PC-3 (cell line): ENCODE measurements at regions not wholly inside any gene's neighbourhood (a gene's known extent, or its start where the extent isn't known, plus 50 kb on each side); places are given as distances from the start of the nearest gene placed in this dataset.

Experiments used
- ATAC-seq: fragments of 200-7000 bp; cut with Tn5 transposase; 2 replicates; pipeline ENCODE4 v1.9.1; 2020; ENCODE audit warnings: mild to moderate bottlenecking, moderate library complexity
- BruUV-seq: library from RNA; stranded (reverse); fragments of 400-500 nt; replicated peaks from 2 replicates; lab custom pipeline; 2021; lab: Mats Ljungman, UMichigan
- CTCF ChIA-PET: fragments of 300-600 bp; sonication (Branson Sonifier 250); formaldehyde crosslinking; loops from one replicate; lab custom pipeline; 2022; ENCODE audit warnings: antibody characterized with exemption; lab: Charles Lee
- POLR2A ChIA-PET: fragments of 300-600 bp; sonication (Branson Sonifier 250); formaldehyde crosslinking; loops from one replicate; lab custom pipeline; 2022; ENCODE audit warnings: antibody characterized with exemption; ENCODE audit not compliant: unreplicated experiment; lab: Charles Lee
- DNase-seq: peaks from one replicate; pipeline ENCODE4 v3.0.0-alpha.2; 2015
- H2AFZ ChIP-seq: fragments of 300-600 bp; sonication (generic); 2 replicates; pipeline ENCODE4 v1.6.0; 2016; ENCODE audit warnings: antibody characterized with exemption, low read length
- H3F3A ChIP-seq: fragments of 300-600 bp; sonication (generic); one replicate; pipeline ENCODE4 v1.6.0; 2017; ENCODE audit warnings: antibody characterized with exemption, low read length, control low read depth, mild to moderate bottlenecking; ENCODE audit not compliant: unreplicated experiment
- H3K27ac ChIP-seq: fragments of 300-600 bp; sonication (generic); 2 replicates; pipeline ENCODE4 v1.5.1; 2016; ENCODE audit warnings: mild to moderate bottlenecking, low read length
- H3K27me3 ChIP-seq: fragments of 300-600 bp; sonication (generic); 2 replicates; pipeline ENCODE4 v1.6.1; 2016; ENCODE audit warnings: low read length, mixed read lengths
- H3K36me3 ChIP-seq: fragments of 300-600 bp; sonication (generic); 2 replicates; pipeline ENCODE4 v1.6.1; 2016; ENCODE audit warnings: low read depth, mixed run types, low read length, mixed read lengths
- H3K4me1 ChIP-seq: fragments of 300-600 bp; sonication (generic); 2 replicates; pipeline ENCODE4 v1.5.1; 2016; ENCODE audit warnings: low read length; ENCODE audit not compliant: insufficient read depth
- H3K4me2 ChIP-seq: fragments of 300-600 bp; sonication (generic); 2 replicates; pipeline ENCODE4 v1.6.0; 2016; ENCODE audit warnings: low read length
- H3K4me3 ChIP-seq: fragments of 300-600 bp; sonication (generic); 2 replicates; pipeline ENCODE4 v1.5.1; 2016; ENCODE audit warnings: mild to moderate bottlenecking, low read length, mixed read lengths
- H3K79me2 ChIP-seq: fragments of 300-600 bp; sonication (generic); 2 replicates; pipeline ENCODE4 v1.6.1; 2017; ENCODE audit warnings: low read length, mixed read lengths
- H3K9ac ChIP-seq: fragments of 300-600 bp; sonication (generic); 2 replicates; pipeline ENCODE4 v1.6.0; 2016; ENCODE audit warnings: mild to moderate bottlenecking, low read length
- H3K9me2 ChIP-seq: fragments of 300-600 bp; sonication (generic); replicated peaks from 2 replicates; pipeline ENCODE4 v1.6.1; 2016; ENCODE audit warnings: mixed run types, low read length, mixed read lengths
- H3K9me3 ChIP-seq: fragments of 300-600 bp; sonication (generic); 2 replicates; pipeline ENCODE4 v1.6.1; 2016; ENCODE audit warnings: low read length, mixed read lengths
- H4K20me1 ChIP-seq: fragments of 300-600 bp; sonication (generic); 2 replicates; pipeline ENCODE4 v1.6.1; 2016; ENCODE audit warnings: low read length, mixed read lengths
- EZH2 ChIP-seq: fragments of 300-600 bp; sonication (generic); IDR thresholded peaks from one replicate; pipeline ENCODE4 v1.6.1; 2017; ENCODE audit warnings: antibody characterized with exemption, mild to moderate bottlenecking, low read length; ENCODE audit not compliant: unreplicated experiment
- EZH2phosphoT487 ChIP-seq: fragments of 300-600 bp; sonication (generic); IDR thresholded peaks from 2 replicates; pipeline ENCODE4 v1.6.1; 2018; ENCODE audit warnings: mild to moderate bottlenecking, antibody characterized with exemption, low read length, borderline replicate concordance
- intact Hi-C: fragments of 100-400 bp; cut with micrococcal nuclease; formaldehyde crosslinking; loops from 2 replicates; pipeline ENCODE4 v1.9.0; 2023
- TF ChIP-seq, protein P1 (sequence below): fragments of 300-600 bp; sonication (generic); conservative IDR thresholded peaks from 2 replicates; pipeline ENCODE4 v1.5.1; 2017; ENCODE audit warnings: antibody characterized with exemption, low read depth, mild to moderate bottlenecking, low read length

DNA sequence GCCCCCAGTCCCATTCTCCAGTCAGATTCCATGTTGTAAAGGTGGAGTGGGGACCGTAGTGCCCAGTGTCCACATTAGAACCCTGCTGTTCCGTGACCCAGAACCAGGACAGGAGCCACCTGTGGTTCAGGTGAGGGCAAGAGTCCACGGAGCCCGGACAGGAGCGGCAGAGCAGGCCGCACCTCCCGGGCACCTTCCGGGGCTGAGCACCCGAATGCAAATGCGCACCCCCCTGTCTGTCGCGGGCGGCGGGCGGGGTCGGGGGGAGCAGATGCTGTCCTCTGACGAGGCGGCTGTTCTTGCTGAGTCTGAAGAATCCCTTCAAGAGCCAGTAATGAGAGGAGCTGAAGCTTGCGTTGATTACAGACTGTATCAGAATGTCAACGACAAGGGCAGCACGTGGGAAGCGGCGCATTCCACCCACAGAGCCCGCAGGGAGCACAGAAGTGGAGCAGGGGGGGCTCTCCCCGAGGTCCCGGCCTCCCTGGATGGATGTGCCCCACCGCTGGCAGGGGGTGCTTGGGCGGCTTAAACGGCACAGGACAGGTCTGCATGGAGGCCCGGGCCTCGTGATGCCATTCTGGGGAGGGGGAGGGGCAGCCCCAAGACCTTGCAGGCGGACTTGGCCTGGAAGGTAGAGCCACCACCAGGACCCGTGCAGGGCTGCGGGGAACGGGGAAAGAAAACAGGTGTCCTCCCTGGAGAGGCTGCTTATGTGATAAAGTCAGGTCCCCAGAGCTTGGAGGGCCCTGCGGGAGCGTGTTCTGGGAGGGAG, 407.5 kb upstream of the RNF32 start:
- no peaks in the 10 kb centered on the region for H3K79me2 ChIP-seq
- H3K4me1 ChIP-seq = no peaks in the 10 kb centered on the region
- H3F3A ChIP-seq = no peaks in the 10 kb centered on the region
- no peaks in the 10 kb centered on the region for H3K36me3 ChIP-seq
- ChIA-PET CTCF (no interaction called here), POLR2A (no interaction called here)
- H3K9me2 ChIP-seq = no peaks in the 10 kb centered on the region
- ATAC-seq (no peak), DNase-seq (no peak)
- no peak overlapping the region for H3K4me3 ChIP-seq
- intact Hi-C loops = no loop called here
- peaks cover 13% of the 10 kb centered on the region; the same call in 1 of the 2 replicates for H3K27me3 ChIP-seq
- H3K27ac ChIP-seq = no peak overlapping the region
- no peak overlapping the region for H3K9ac ChIP-seq
- TF ChIP-seq, protein P1, sequence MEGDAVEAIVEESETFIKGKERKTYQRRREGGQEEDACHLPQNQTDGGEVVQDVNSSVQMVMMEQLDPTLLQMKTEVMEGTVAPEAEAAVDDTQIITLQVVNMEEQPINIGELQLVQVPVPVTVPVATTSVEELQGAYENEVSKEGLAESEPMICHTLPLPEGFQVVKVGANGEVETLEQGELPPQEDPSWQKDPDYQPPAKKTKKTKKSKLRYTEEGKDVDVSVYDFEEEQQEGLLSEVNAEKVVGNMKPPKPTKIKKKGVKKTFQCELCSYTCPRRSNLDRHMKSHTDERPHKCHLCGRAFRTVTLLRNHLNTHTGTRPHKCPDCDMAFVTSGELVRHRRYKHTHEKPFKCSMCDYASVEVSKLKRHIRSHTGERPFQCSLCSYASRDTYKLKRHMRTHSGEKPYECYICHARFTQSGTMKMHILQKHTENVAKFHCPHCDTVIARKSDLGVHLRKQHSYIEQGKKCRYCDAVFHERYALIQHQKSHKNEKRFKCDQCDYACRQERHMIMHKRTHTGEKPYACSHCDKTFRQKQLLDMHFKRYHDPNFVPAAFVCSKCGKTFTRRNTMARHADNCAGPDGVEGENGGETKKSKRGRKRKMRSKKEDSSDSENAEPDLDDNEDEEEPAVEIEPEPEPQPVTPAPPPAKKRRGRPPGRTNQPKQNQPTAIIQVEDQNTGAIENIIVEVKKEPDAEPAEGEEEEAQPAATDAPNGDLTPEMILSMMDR = no peak
- TF ChIP-seq EZH2phosphoT487 (no peak), EZH2 (no peak)
- no peak overlapping the region for H2AFZ ChIP-seq
- H3K4me2 ChIP-seq = no peak overlapping the region
- H4K20me1 ChIP-seq = no peaks in the 10 kb centered on the region
- no TSS peak for BruUV-seq
- no peaks in the 10 kb centered on the region for H3K9me3 ChIP-seq

DNA sequence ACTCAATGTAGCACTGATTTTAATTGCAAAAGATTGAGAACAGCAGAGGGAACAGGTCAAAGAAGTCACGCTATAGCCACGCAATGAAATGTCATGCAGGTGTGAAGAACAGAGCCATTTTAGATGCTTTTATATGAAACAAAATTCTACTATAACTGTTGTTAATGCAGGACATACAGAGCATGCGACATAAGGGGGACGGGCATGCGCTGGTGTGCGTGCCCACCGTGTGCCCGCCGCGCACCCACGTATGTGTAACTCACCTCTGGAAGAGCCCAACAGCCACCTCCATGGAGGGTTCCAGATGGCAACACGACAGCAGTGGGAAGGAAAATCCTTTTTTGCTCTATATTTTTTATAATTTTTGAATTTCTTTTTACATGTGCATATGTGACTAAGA, 410.0 kb upstream of the RNF32 start:
- no peaks in the 10 kb centered on the region for H3K9me3 ChIP-seq
- TF ChIP-seq EZH2phosphoT487 (no peak), EZH2 (no peak)
- TF ChIP-seq, protein P1 = no peak
- POLR2A ChIA-PET = no interaction called here

DNA sequence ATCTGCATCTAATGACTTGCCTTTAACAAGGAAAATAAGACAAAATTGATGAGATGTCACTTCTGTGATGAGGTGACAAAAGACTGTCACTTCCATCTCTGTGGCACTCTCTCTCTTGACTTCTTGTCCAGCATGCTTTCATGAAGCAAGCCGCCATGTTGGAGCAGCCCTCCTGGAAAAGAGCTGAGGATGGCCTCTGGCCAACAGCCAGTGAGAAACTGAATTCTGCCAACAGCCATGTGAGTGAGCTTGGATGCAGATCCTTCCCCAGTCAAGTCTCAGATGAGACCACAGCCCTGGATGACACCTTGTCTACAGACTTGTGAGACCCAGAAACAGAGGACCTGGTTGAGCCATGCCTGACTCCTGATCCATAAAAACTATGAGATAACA, 412.6 kb upstream of the SHH start:
- intact Hi-C loops = no loop called here
- H3K4me1 ChIP-seq = no peaks in the 10 kb centered on the region
- no peak overlapping the region for H3K4me2 ChIP-seq
- no peaks in the 10 kb centered on the region for H3K79me2 ChIP-seq
- no TSS peak for BruUV-seq
- no peaks in the 10 kb centered on the region for H3K9me3 ChIP-seq
- H2AFZ ChIP-seq = no peak overlapping the region
- H3K9ac ChIP-seq = no peak overlapping the region
- DNase-seq = no peak
- no peak overlapping the region for H3K4me3 ChIP-seq
- ChIA-PET CTCF (no interaction called here), POLR2A (no interaction called here)
- TF ChIP-seq, protein P1 = no peak
- no peaks in the 10 kb centered on the region for H3K36me3 ChIP-seq
- H3K9me2 ChIP-seq = no peaks in the 10 kb centered on the region
- no peak for ATAC-seq
- no peak overlapping the region for H3K27ac ChIP-seq
- H3F3A ChIP-seq = no peaks in the 10 kb centered on the region
- H4K20me1 ChIP-seq = no peaks in the 10 kb centered on the region
- peaks cover 33% of the 10 kb centered on the region for H3K27me3 ChIP-seq

More for the DNA sequence above, 410.0 kb upstream of the RNF32 start:
- no peak overlapping the region for H3K27ac ChIP-seq
- no peak overlapping the region for H2AFZ ChIP-seq
- no peaks in the 10 kb centered on the region for H3F3A ChIP-seq
- no peak overlapping the region for H3K9ac ChIP-seq
- H3K27me3 ChIP-seq = peaks cover 3% of the 10 kb centered on the region; the same call in 1 of the 2 replicates
- no peaks in the 10 kb centered on the region for H3K4me1 ChIP-seq
- ATAC-seq (no peak), DNase-seq (no peak)
- H3K36me3 ChIP-seq = no peaks in the 10 kb centered on the region
- CTCF ChIA-PET = no interaction called here
- H3K4me3 ChIP-seq = no peak overlapping the region
- H3K9me2 ChIP-seq = no peaks in the 10 kb centered on the region
- intact Hi-C loops = no loop called here
- no TSS peak for BruUV-seq
- H3K79me2 ChIP-seq = no peaks in the 10 kb centered on the region
- no peaks in the 10 kb centered on the region for H4K20me1 ChIP-seq
- H3K4me2 ChIP-seq = no peak overlapping the region
